ENCODE measurements at regions not wholly inside any gene's neighbourhood (a gene's known extent, or its start where the extent isn't known, plus 50 kb on each side); places are given as distances from the start of the nearest gene placed in this dataset.

DNA sequence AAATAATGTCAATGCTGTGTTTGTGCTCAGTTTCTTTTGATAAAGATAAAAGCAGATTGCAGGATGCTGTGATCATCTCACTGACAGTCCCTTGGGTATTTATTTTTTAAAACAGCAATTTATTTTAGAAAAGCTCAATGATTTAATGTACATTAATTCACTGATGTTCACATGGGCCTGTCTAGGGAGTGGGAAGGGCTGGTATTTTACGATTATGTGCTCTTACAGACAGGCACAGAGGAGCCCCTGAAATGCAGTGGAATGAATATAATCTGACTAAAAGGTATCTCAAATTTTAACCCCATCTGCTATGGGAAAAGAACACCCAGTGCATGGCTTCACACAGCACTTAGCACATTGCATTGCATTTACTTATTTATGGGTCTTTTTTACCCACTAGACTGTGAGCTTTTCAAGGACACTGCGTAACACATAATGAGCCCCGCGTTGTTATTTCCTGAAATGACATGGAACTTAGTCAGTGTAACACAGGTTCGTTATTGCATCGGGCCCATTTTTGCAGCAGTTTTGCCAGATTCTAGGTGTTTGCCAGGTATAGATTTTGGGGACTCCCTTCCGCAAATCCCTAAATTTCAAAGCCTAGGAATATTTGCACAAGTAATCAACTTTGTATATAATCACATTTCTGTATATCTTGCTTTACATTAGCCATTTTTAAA lies 425.3 kb upstream of the FBXO33 start:
- TF ChIP-seq, protein P1, sequence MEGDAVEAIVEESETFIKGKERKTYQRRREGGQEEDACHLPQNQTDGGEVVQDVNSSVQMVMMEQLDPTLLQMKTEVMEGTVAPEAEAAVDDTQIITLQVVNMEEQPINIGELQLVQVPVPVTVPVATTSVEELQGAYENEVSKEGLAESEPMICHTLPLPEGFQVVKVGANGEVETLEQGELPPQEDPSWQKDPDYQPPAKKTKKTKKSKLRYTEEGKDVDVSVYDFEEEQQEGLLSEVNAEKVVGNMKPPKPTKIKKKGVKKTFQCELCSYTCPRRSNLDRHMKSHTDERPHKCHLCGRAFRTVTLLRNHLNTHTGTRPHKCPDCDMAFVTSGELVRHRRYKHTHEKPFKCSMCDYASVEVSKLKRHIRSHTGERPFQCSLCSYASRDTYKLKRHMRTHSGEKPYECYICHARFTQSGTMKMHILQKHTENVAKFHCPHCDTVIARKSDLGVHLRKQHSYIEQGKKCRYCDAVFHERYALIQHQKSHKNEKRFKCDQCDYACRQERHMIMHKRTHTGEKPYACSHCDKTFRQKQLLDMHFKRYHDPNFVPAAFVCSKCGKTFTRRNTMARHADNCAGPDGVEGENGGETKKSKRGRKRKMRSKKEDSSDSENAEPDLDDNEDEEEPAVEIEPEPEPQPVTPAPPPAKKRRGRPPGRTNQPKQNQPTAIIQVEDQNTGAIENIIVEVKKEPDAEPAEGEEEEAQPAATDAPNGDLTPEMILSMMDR (conservative IDR thresholded peaks at IDR 0.05 in 1 of 2, IDR thresholded peaks at IDR 0.05 in 1 of 2; ENCODE audit: low read depth in 1 of 2, low read length in 2 of 2), result no peak
- no peak for TF ChIP-seq EZH2 (IDR thresholded peaks at IDR 0.05; ENCODE audit: low read length, missing control alignments)

Measured in fibroblast of lung (primary cell).